Astrocyte of the hippocampus (primary cell): ENCODE measurements at regions not wholly inside any gene's neighbourhood (a gene's known extent, or its start where the extent isn't known, plus 50 kb on each side); places are given as distances from the start of the nearest gene placed in this dataset.

Experiments
- DNase-seq: peaks from one replicate; pipeline ENCODE4 v3.0.0; 2011; ENCODE audit warnings: low read depth, low spot score

DNA sequence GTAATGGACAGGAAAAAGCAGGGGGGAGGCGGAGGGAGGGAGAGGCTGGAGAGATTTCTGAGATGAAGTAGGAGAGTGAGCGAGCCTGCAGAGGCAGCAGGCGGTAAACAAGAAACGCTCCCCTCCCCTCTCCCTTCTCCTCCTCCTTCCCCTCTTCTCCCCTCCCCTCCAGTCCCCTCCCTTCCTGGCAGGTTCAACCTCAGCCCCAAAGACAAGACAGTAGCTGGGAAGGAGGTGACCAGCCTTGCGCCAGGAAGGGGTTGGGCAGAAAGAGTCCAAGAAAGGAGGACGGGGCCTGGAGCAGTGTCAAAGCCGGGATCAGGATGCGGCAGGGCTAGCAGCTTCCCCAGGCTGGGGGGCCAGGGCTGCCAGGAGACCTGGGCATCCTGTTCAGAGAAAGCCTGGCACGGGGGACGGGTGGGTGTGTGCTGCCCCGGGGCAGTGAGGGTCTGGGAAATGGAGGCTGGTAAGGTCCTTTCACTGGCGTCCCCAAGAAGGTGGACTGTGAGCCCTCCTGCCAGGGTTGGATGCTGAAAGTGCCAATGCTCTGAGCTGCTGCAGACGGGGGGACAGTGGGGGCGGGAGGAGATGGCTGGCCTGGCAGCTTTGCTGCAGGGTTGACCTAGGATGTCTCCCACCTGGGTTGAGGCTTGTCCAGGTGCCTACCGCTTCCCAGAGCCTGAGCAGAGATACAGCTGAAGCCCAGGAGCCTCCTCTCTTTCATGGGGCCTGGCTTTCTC lies 261.6 kb upstream of the TNRC6C start:
- DNase-seq, result no peak

DNA sequence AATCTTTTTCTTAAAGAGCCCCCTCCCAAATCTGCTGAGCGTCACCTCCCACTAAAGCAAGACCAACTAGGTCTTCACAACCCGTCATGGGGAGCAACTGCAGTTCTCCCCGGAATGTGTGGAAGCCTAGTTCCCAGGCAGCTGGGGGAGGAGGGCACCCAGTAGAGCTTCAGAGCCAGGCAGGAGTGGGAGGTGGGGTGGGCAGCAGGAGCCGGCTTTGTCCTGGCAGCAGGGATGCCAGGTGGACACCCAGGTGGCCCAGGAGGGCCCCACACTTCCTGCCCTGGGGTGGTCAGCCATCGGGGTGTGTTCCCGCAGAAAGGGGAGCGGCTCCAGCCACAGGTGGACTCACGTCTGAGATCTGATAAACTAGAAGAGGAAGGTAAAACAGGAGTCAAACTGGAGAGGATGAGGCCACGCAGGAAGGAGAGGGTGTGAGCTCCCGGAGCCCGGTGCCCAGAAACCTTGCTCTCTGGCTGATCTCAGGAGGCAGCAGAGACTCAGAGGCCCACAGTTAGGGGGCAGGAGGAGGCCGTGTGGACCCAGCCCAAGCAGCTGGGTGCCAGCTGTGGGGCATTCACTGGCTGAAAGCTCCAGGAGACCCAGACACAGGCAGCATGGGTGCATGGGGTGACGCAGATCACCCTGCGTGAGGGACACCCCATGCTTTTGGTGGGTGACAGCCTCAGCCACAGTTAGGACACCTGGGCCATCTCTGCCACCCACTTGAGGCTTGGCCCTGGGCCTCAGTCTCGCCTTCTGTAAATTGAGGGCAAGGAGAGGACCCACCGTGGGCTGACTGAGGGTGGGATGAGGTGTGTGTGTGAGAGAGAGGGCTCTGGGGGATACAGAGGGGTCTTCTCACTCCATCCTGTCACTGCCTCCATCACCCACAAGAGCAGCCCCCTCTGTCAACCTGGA lies 260.8 kb upstream of the TNRC6C start:
- DNase-seq, result no peak

DNA sequence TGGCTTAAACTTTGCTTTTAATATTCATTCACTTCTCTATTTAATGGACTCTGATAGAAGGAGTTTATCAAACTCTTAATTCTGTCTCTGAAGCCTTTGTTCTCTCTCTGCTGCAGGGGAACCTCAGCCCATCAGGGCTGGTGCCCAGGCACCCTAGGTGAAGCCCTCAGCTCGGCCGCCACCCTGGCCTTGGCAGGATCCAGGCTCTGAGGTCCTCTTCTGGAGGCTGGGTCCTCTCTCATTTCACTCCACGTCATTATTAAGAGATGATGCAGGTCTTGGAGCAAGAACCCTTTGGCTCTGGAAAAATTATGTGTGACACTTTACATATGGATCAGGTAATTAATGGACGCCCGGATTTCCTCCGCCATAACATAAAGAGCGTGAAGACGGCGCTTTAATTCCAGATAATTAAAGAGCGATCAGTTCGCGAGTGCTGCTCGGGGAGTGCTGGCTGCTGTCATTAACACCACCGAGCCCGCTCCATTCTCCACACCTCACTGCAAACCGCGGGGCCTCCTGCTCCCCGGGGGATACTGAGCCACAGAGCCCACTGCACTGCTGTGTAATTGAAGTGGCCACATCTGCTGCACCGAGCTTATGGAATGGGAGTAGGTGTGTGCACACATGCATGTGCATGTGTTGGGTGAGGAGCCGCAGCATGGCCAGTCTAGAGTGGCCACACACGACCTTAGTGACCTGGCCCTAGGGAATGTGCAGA lies 259.4 kb upstream of the TNRC6C start:
- DNase-seq, result no peak

DNA sequence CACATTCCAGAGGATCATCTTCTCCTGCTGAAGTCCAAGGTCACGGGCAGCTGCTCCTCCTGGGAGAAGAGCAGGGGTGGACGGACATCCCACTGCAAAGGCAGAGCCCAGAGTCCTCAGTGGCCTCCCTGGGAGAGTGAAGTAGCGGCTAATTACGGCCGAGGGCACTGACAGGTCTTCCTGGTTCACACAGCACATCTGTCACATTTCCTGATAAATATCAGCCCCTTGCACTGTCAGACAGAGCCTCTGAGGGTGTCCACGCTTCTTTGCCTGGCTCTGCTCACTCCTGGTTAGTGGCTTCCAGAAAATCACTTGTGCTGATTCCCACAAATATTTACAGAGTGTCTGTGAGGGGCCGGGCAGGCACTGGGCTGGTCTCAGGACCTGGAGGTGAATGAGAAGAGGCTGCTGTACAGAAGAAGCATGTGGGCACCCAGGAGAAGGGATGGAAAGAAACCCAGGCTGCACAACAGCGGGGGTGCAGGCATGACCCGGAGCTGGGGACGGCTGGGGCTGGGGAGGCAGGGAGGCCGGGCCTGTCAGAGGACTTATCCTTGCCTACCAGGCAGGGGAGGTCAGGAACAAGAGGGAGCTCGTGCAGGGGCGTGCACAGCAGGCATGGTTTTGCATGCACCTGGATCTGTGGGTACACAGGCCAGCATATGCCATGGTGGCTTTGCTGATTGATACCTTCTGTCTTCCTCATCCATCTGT lies 258.2 kb upstream of the TNRC6C start:
- no peak for DNase-seq

DNA sequence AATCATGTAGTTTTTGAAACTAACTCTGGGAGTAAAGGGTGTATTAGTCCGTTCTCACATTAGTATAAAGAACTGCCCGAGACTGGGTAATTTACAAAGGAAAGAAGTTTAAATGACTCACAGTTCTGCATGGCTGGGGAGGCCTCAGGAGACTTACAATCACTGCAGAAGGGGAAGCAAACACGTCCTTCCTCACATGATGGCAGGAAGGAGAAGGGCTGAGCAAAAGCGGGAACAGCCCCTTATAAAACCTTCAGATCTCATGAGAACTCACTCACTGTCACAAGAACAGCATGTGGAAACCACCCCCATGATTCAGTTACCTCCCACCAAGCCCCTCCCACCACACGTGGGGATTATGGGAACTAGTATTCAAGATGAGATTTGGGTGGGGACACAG lies 256.5 kb upstream of the TNRC6C start:
- no peak for DNase-seq

DNA sequence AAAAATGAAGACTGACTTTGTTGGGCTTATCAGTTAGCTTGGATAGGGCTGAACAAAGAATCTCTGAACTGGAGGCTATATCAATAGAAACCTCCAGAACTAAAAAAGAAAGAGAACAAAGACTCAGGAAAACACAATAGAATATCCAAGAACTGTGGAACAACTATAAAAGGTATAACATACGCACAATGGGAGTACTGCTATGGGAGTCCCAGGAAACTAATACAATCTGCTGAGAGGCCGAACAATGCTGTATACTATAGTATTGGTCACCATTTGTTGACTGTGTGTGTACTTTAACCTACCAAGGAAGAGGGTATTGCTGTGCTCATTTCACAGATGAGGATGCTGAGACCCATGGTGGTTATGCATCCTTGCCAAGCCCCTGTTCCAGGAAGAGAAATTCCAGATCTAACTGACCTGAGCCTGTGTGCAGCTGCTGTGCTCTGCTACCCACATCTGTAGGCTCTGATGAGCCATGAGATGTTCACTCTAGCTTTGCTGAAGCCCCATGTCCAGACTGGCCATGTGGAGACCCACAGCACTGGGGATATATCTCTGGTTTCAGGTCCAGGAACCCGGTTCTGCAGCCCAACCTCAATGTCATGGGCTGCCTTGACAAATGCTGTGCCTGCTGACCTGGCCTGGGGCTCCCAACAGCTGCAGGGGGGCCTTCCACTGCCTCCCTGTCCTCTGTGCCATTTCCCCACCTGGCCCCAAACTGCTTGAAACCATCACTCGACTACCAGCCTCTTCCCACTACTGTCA lies 254.3 kb upstream of the TNRC6C start:
- no peak for DNase-seq

DNA sequence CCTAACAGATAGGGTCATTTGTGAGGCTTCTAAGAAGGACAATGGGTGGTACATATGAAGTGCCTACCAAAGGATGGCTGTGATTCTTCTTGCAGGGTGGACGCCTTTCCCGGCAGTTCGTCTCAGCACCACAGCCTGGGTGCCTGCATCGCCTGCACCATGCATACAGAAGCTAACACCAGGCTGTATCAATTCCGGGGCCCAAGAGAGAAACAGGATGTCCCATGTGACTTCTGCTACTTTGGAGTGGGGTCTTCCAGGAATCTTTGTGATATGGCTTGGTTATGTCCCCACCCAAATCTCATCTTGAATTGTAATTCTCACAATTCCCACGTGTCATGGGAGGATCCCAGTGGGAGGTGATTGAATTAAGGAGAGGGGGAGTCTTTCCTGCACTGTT lies 251.6 kb upstream of the TNRC6C start:
- no peak for DNase-seq

DNA sequence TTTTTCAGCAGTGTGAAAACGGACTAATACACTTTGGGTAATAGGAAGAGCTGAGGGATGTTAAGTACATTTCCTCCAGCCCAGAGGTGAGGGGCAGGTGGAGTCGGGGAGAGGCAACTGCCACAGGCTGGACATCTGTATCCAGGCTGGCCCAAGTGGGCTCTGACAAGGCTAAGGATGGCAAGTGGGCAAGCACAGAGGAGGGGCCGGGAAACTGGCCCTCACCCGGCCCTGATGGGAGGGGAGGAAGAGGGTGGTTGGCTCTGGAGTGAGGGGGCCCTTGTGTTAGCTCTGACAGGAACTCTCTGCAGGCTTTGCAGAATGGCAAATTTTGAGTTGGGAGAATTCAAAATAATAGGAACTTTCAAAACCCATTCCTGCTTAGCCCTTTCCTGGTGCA lies 251.0 kb upstream of the TNRC6C start:
- no peak for DNase-seq

DNA sequence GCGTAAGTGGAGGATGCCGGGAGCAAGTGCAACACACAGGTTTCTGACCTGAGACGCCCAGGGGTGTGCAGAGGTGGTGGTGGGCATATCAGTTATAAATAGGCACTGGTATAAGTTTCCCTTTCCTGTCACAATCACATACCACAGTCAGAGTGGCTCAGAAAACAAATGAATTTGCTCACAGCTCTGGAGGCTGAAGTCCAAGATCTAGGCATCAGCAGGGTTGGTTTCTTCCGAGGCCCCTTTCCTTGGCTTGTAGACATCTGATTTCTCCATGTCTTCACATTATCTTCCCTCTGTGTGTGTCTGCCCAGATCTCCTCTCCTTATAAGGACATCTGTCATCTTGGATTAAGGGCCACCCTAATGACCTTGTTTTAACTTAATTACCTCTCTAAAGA lies 250.5 kb upstream of the TNRC6C start:
- no peak for DNase-seq

DNA sequence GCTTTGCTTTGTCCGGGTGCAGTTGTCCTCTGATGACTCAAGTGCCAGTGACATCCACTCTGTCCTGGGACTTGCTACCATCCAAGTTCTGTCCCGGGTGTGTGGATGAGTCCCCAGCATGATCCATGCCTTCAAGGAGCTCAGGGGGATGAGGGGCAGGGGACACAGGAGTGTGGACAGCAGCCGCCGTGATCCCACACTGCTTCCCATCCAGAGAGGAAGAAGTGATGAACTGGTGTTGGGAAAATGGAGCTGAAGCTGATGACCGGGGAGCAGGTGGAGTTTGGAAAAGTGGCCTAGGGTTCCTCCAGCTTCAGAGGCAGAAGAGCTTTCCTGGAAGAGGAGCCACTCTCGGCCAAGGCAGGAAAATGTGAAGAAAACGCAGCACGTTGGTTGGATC lies 249.6 kb upstream of the TNRC6C start:
- no peak for DNase-seq

DNA sequence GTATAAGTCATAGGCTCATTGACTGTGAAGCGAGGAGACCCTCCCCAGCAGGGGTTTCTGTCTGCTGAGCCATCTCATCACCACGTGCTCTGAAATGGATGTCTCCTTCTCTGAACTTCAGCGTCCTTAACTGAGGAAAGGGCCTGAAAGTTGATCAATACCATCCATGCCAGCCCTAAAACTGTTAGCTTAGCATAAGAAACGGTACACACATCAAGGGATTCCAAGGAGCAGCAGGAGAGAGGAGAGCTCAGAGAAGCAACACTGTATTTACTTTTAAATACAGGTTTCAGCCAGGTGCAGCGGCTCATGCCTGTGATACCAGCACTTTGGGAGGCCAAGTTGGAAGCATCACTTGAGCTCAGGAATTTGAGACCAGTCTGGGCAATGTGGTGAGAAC lies 248.9 kb upstream of the TNRC6C start:
- DNase-seq, result no peak

DNA sequence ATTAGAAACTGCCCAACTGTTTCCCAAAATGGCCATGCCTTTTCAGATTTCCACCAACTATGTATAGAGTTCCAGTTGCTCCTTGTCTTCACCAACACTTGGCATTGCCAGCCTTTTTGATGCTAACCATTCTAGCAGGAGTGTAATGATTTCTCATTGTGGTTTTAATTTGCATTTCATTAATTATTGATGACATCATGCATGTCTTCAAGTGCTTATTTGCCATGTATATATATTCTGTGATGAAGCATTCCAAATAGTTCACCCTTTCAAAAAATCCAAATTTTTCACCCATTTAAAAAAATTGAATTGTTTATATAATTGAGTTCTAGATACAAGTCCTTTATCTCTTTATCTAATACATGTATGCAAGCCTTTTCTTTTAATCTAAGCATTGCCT lies 245.9 kb upstream of the TNRC6C start:
- DNase-seq, result no peak

DNA sequence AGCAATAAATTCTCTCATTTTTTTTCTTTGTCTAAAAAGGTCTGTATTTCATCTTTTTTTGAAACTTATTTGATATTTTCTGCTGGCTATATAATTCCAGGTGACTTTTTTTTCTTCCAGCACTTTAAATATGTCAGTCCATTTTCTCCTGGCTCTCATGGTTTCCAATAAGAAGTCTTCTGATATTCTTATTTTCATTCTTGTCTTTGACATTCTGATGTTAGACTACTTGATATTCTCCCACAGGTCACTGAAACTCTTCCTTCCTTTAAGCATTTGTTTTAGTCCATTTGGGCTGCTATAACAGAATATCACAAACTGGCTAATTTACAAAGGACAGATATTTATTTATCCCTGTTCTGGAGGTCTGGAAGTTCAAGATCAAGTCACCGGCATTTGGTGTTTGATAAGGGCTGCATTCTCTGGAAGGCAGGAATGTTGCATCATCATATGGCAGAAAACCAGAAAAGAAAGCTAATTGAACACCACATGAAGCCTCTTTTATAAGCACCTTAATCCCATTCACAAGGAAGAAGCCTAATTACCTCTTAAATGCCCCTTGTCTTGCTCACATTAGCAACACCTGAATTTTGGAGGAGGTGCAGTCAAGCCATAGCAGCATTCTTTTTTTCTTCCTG lies 242.1 kb upstream of the TNRC6C start:
- DNase-seq, result no peak

DNA sequence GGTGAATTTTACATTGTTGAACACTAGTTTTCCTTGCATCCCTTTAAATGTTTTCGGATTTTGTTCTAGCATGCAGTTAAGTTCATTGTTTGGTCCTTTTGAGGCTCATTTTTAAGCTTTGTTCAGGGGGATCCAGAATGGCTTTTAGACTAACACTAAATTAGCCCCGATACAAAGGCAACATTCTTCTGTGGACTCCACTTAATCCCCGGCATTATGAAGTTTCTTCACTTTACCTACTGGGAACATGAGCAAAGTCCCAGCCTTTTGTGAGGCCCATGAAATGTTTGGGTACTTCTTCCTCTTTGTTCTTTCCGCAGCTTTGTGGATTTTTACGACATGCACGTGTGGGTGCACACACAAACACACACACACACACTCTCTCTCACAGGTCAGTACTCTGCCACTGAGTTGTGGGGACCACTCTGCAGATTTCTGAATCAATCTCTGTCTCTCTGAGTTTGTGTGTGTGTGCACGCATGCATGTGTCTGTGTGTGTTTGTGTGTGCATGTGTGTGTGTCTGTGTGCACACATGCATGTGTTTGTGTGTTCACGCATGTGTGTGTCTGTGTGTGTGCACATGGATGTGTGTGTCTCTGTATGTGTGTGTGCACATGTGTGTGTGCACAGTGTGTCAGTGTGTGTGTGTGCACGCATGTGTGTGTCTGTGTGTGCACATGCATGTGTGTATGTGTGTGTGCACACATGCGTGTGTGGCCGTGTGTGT lies 240.4 kb upstream of the TNRC6C start:
- no peak for DNase-seq

DNA sequence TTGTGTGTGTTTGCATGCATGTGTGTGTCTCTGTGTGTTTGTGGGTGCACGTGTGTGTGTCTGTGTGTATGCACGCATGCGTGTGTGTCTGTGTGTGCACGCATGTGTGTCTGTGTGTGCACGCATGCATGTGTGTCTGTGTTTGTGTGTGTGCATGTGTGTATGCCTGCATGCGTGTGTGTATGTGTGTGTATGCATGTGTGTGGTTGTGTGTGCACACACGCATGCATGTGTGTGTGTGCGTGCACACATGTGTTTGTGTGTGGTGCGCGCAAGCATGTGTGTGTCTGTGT lies 239.9 kb upstream of the TNRC6C start:
- no peak for DNase-seq

DNA sequence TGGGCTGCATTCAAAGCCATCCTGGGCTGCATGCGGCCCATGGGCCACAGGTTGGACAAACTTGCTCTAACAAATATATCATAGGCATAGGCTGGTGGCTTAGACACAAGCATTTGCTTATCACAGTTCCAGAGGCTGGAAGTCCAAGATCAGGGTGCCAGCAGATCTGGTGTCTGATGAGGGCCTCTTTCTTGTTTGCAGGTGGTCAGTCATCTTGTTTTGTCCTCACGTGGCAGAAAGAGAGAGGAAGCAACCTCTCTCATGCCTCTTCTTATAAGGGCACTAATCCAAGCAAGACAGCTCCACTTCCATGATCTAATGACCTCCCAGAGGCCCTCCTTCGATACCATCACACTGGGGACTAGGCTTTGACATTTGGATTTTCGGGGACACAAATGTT lies 238.7 kb upstream of the TNRC6C start:
- no peak for DNase-seq

DNA sequence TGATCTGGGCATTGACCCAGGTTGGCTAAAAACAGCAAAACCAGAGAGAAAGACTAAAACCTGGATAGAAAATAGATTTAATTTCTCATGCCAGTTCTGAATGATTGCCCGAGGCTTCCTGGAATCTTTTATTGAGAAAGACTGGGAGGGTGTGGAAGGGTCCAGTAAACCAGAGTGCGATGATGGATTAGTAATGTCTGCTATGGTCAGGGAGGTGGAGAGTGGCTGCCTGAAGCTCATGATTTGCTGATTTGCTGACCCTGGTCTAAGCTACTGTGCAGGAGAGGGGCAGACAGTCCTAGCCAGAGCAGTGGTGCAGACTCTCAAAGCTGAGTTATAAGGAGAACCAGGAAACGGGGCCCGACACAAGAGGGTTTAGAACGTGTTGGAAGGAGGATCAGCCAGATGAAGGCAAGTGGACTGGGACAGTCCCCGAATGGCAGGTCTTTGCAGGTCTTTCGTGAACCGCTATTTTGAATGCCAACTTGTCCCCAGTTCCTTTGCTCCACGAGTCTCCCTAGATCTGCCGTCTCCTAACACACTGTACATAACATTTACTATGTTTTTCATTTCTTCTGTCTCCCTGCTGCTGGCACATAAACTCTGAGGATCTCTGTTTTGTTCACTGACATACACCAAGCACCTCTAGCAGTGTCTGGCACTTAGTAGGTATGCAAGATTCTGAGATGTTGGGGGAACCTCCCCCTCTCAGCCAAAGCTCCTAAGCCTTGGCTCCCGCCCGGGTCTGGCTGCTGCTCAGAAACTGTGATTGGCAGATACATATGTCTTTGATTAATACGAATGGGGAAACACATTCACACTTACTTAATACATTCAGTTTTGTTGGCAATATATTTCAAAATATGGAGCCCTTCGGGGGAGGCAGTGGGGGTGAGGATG lies 237.3 kb upstream of the TNRC6C start:
- no peak for DNase-seq

DNA sequence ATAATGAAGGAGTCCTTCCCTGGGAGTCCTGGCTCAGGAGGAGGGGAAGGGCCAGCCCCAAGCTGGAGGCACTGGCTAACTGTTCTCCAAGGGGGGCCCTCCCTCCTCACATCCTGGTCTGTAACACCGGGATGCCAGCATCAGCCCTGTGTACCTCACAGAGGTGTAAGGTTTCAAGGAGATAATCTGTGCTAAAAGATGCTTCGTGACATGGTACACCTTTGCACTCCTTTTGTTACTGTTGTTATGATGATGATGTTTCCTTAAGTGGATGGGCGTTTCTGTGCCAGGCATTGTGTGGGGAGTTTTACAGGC lies 236.7 kb upstream of the TNRC6C start:
- no peak for DNase-seq

DNA sequence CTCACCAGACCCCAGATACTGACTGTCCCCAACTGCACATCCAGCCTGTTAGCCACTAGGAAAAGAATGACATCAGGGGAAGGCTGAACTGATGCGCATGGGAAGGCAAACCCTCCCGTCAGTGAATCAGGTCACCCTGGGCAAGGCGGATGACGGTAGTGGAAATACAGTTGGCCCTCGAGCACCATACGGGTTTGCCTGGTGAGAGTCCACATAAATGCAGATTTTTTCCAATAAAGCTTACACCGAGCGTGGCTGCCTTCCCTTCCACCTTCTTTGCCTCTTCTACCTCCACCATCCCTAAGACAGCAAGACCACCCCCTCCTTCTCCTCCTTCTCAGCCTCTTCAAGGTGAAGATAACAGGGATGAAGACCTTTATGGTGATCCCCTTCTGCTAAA lies 236.1 kb upstream of the TNRC6C start:
- no peak for DNase-seq
